HCT116 (cell line): ENCODE measurements at regions not wholly inside any gene's neighbourhood (a gene's known extent, or its start where the extent isn't known, plus 50 kb on each side); places are given as distances from the start of the nearest gene placed in this dataset.

Experiments used
- ATAC-seq: fragments of 200-7000 bp; cut with Tn5 transposase; 2 replicates; pipeline ENCODE4 v1.9.1; 2020; ENCODE audit warnings: mild to moderate bottlenecking, moderate library complexity
- BruUV-seq: library from RNA; stranded (reverse); fragments of 400-500 nt; replicated peaks from 2 replicates; lab custom pipeline; 2021; lab: Mats Ljungman, UMichigan
- CTCF ChIA-PET: fragments of 300-600 bp; sonication (Branson Sonifier 250); formaldehyde crosslinking; loops from one replicate; lab custom pipeline; 2021; ENCODE audit warnings: antibody characterized with exemption; lab: Charles Lee
- POLR2A ChIA-PET: fragments of 300-600, 350-600 bp; sonication (Branson Sonifier 250); formaldehyde crosslinking; loops from one replicate; lab custom pipeline; 2021; ENCODE audit warnings: antibody characterized with exemption; lab: Charles Lee
- RAD21 ChIA-PET, 2 experiments: fragments of 300-600 bp; sonication (Branson Sonifier 250); formaldehyde crosslinking; loops; one replicate each; lab custom pipeline; 2023; ENCODE audit warnings: low total read pairs in 2 of 2; ENCODE audit not compliant: uncharacterized antibody in 2 of 2, unreplicated experiment in 2 of 2, low non-redundant PET in 1 of 2; lab: Charles Lee
- DNase-seq: peaks from one replicate; pipeline ENCODE4 v3.0.0-alpha.2; 2010; ENCODE audit warnings: low read depth, low spot score
- H2AFZ ChIP-seq: fragments of 200-600 bp; shearing (Covaris generic), sonication (generic); 2 replicates; pipeline ENCODE4 v1.6.1; 2017; ENCODE audit warnings: low read depth, mixed run types, mixed read lengths, antibody characterized with exemption, low read length; ENCODE audit not compliant: poor library complexity, severe bottlenecking
- H3K27ac ChIP-seq: 2 replicates; pipeline ENCODE4 v1.5.1; 2012; ENCODE audit warnings: low read depth, low read length
- H3K27me3 ChIP-seq: fragments of 200-600 bp; sonication (generic); 2 replicates; pipeline ENCODE4 v1.6.1; 2016; ENCODE audit warnings: mixed run types, low read length, mixed read lengths; ENCODE audit not compliant: insufficient read depth
- H3K36me3 ChIP-seq, 2 experiments: fragments of 200-500 bp in 1 of 2; fragments of 200-600 bp in 1 of 2; sonication (Bioruptor generic) in 1 of 2; sonication (generic) in 1 of 2; 2 replicates each; pipeline versions ENCODE4 v1.5.1 to v1.6.1; 2014 to 2016; ENCODE audit warnings: low read length in 2 of 2, inconsistent platforms in 1 of 2, mixed read lengths in 1 of 2, mixed run types in 1 of 2; ENCODE audit not compliant: insufficient read depth in 2 of 2, control insufficient read depth in 1 of 2
- H3K4me1 ChIP-seq, 2 experiments: fragments of 200-600 bp in 1 of 2; sonication (generic) in 1 of 2; 2 replicates each; pipeline versions ENCODE4 v1.5.1 to v1.6.1; 2012 to 2017; ENCODE audit warnings: low read length in 2 of 2, inconsistent platforms in 1 of 2, mild to moderate bottlenecking in 1 of 2, mixed read lengths in 1 of 2, mixed run types in 1 of 2, moderate library complexity in 1 of 2; ENCODE audit not compliant: insufficient read depth in 2 of 2, control insufficient read depth in 1 of 2
- H3K4me2 ChIP-seq: fragments of 200-600 bp; sonication (generic); 2 replicates; pipeline ENCODE4 v1.6.1; 2017; ENCODE audit warnings: mixed run types, low read length, mixed read lengths
- H3K4me3 ChIP-seq, 2 experiments: fragments of 200-600 bp in 1 of 2; sonication (generic) in 1 of 2; replicated peaks in 1 of 2; 2 replicates each; pipeline ENCODE4 v1.5.1; 2011 to 2016; ENCODE audit warnings: low read length in 2 of 2, control low read depth in 1 of 2, low read depth in 1 of 2, mild to moderate bottlenecking in 1 of 2, mixed read lengths in 1 of 2, mixed run types in 1 of 2
- H3K79me2 ChIP-seq: fragments of 200-600 bp; sonication (generic); 2 replicates; pipeline ENCODE4 v1.6.1; 2017; ENCODE audit warnings: mild to moderate bottlenecking, mixed run types, low read length, moderate library complexity, mixed read lengths; ENCODE audit not compliant: insufficient read depth
- H3K9ac ChIP-seq: fragments of 200-600 bp; sonication (generic); 2 replicates; pipeline ENCODE4 v1.6.1; 2016; ENCODE audit warnings: low read length, mixed read lengths
- H3K9me2 ChIP-seq: fragments of 200-600 bp; sonication (generic), shearing (Covaris generic); 2 replicates; pipeline ENCODE4 v1.6.1; 2017; ENCODE audit warnings: mixed run types, mild to moderate bottlenecking, moderate library complexity; ENCODE audit not compliant: insufficient read depth
- H3K9me3 ChIP-seq, 2 experiments: fragments of 200-500 bp in 1 of 2; fragments of 200-600 bp in 1 of 2; sonication (Bioruptor generic) in 1 of 2; sonication (generic) in 1 of 2; 2 replicates each; pipeline ENCODE4 v1.6.1; 2014 to 2017; ENCODE audit warnings: low read length in 2 of 2, mixed read lengths in 2 of 2, inconsistent platforms in 1 of 2, low read depth in 1 of 2, mild to moderate bottlenecking in 1 of 2, mixed run types in 1 of 2, moderate library complexity in 1 of 2; ENCODE audit not compliant: control insufficient read depth in 1 of 2, insufficient read depth in 1 of 2
- H4K20me1 ChIP-seq: fragments of 200-600 bp; sonication (generic), shearing (Covaris generic); 2 replicates; pipeline ENCODE4 v1.6.1; 2017; ENCODE audit warnings: mixed run types, mild to moderate bottlenecking, moderate library complexity; ENCODE audit not compliant: insufficient read depth
- CBX3 ChIP-seq: IDR thresholded peaks from 2 replicates; pipeline ENCODE4 v1.6.1; 2012; ENCODE audit warnings: low read depth
- EGR1 ChIP-seq: IDR thresholded peaks from 2 replicates; pipeline ENCODE4 v1.6.1; 2012; ENCODE audit warnings: low read depth
- ELF1 ChIP-seq: IDR thresholded peaks from 2 replicates; pipeline ENCODE4 v1.6.1; 2012; ENCODE audit warnings: low read depth, borderline replicate concordance
- EZH2 ChIP-seq: fragments of 200-600 bp; sonication (generic); IDR thresholded peaks from 2 replicates; pipeline ENCODE4 v1.6.1; 2017; ENCODE audit warnings: antibody characterized with exemption, mixed run types
- EZH2phosphoT487 ChIP-seq: fragments of 200-600 bp; IDR thresholded peaks from 2 replicates; pipeline ENCODE4 v1.6.1; 2018; ENCODE audit warnings: antibody characterized with exemption, borderline replicate concordance
- JUND ChIP-seq: IDR thresholded peaks from 2 replicates; pipeline ENCODE4 v1.6.1; 2012
- MAX ChIP-seq: IDR thresholded peaks from 2 replicates; pipeline ENCODE4 v1.6.1; 2012
- POLR2AphosphoS5 ChIP-seq: IDR thresholded peaks from 2 replicates; pipeline ENCODE4 v1.6.1; 2011; ENCODE audit warnings: mild to moderate bottlenecking, low read depth, low read length, moderate library complexity
- SIN3A ChIP-seq: IDR thresholded peaks from 2 replicates; pipeline ENCODE4 v1.6.1; 2012; ENCODE audit warnings: low read depth
- SP1 ChIP-seq: IDR thresholded peaks from 2 replicates; pipeline ENCODE4 v1.6.1; 2012; ENCODE audit warnings: low read depth
- YY1 ChIP-seq: IDR thresholded peaks from 2 replicates; pipeline ENCODE4 v1.6.1; 2011; ENCODE audit warnings: low read length, low read depth, moderate library complexity, mild to moderate bottlenecking; ENCODE audit not compliant: insufficient replicate concordance; ENCODE audit errors: extremely low read depth
- ZFX ChIP-seq: fragments of 450-650 bp; IDR thresholded peaks from 2 replicates; pipeline ENCODE4 v1.6.1; 2017
- intact Hi-C: fragments of 100-400 bp; cut with micrococcal nuclease; formaldehyde crosslinking; loops from 2 replicates; pipeline ENCODE4 v1.10.0; 2022
- TF ChIP-seq, protein P1 (sequence below): IDR thresholded peaks from 2 replicates; pipeline ENCODE4 v1.6.1; 2011; ENCODE audit warnings: mild to moderate bottlenecking, low read length, moderate library complexity; ENCODE audit not compliant: insufficient replicate concordance; ENCODE audit errors: extremely low read depth
- TF ChIP-seq, protein P2 (sequence below), 3 experiments: fragments of 200-600 bp in 1 of 3; sonication (generic) in 1 of 3; IDR thresholded peaks in 2 of 3; conservative IDR thresholded peaks in 1 of 3; 2 replicates each; pipeline ENCODE4 v1.5.1; 2012 to 2017; ENCODE audit warnings: low read depth in 2 of 3, low read length in 2 of 3, antibody characterized with exemption in 1 of 3, borderline replicate concordance in 1 of 3, control low read depth in 1 of 3, mild to moderate bottlenecking in 1 of 3, mixed read lengths in 1 of 3, mixed run types in 1 of 3, moderate library complexity in 1 of 3; ENCODE audit not compliant: insufficient read depth in 1 of 3

GRCh38 chr7:41117431-41117830, 585.5 kb downstream of the INHBA start:
- no peak overlapping the region for H3K4me2 ChIP-seq
- no peak overlapping the region for H3K9ac ChIP-seq
- no peak overlapping the region for H2AFZ ChIP-seq
- no peak for ATAC-seq
- TF ChIP-seq CBX3 = no peak
- TF ChIP-seq SIN3A = no peak
- no peak for TF ChIP-seq EZH2
- no peak for TF ChIP-seq EZH2phosphoT487
- TF ChIP-seq SP1 = no peak
- TF ChIP-seq, protein P1, sequence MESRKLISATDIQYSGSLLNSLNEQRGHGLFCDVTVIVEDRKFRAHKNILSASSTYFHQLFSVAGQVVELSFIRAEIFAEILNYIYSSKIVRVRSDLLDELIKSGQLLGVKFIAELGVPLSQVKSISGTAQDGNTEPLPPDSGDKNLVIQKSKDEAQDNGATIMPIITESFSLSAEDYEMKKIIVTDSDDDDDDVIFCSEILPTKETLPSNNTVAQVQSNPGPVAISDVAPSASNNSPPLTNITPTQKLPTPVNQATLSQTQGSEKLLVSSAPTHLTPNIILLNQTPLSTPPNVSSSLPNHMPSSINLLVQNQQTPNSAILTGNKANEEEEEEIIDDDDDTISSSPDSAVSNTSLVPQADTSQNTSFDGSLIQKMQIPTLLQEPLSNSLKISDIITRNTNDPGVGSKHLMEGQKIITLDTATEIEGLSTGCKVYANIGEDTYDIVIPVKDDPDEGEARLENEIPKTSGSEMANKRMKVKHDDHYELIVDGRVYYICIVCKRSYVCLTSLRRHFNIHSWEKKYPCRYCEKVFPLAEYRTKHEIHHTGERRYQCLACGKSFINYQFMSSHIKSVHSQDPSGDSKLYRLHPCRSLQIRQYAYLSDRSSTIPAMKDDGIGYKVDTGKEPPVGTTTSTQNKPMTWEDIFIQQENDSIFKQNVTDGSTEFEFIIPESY = no peak
- TF ChIP-seq, all 23 proteins: peak for 0
- Histone ChIP-seq H3K9me2 (no peaks in the 10 kb centered on the region), H3K36me3 (no peaks in the 10 kb centered on the region), H3K27me3 (no peaks in the 10 kb centered on the region), H3K9me3 (0 out of 4 replicates have a peak, but pooled peaks cover 0 to 3% of the 10 kb centered on the region in 2 experiments), H4K20me1 (no peaks in the 10 kb centered on the region), H3K27ac (no peak overlapping the region), H3K79me2 (no peaks in the 10 kb centered on the region), H3K4me3 (no peak overlapping the region), H3K4me1 (no peaks in the 10 kb centered on the region)
- BruUV-seq = no TSS peak
- no peak for DNase-seq
- POLR2A ChIA-PET = no interaction called here
- RAD21 ChIA-PET = no interaction called here
- intact Hi-C loops = no loop called here
- CTCF ChIA-PET = no interaction called here

DNA sequence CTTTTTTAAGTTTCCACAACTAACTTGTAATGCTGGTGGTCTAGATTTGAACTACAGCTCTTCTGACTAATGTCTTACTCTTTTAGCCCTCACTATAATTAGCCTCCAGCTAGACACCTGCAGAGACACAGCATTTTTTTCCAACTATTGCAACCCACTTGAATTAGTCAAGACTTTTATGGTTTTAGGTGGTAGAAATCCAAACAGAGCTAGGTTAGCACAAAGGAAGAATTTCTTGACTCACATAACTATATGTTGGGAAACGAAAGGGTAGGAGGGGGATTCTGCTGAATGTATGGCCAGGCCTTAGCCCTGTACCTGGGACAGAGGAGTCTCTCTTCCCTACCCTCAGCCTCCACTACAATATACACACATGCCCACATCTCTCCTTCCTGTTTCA, 586.1 kb downstream of the INHBA start:
- no peak overlapping the region for H3K4me3 ChIP-seq
- CTCF ChIA-PET = no interaction called here
- H3K4me1 ChIP-seq = no peaks in the 10 kb centered on the region
- H4K20me1 ChIP-seq = no peaks in the 10 kb centered on the region
- DNase-seq (no peak), ATAC-seq (no peak)
- H3K79me2 ChIP-seq = no peaks in the 10 kb centered on the region
- H3K27ac ChIP-seq = no peak overlapping the region
- H3K9me3 ChIP-seq = 0 out of 4 replicates have a peak, but pooled peaks cover 0 to 3% of the 10 kb centered on the region in 2 experiments
- no peak overlapping the region for H2AFZ ChIP-seq
- intact Hi-C loops = no loop called here
- H3K4me2 ChIP-seq = no peak overlapping the region
- no peaks in the 10 kb centered on the region for H3K36me3 ChIP-seq
- POLR2A ChIA-PET = interaction anchor here (1.0 kb wide), 1 partner anchor 9 kb away, joined by 4 read pairs; no protein-coding TSS in a partner anchor
- RAD21 ChIA-PET = no interaction called here
- BruUV-seq = no TSS peak
- H3K9me2 ChIP-seq = no peaks in the 10 kb centered on the region
- TF ChIP-seq YY1 = no peak
- no peak for TF ChIP-seq POLR2AphosphoS5
- no peak for TF ChIP-seq JUND
- TF ChIP-seq, protein P1 = no peak
- TF ChIP-seq ZFX = no peak
- TF ChIP-seq ELF1 = no peak
- no peak for TF ChIP-seq EGR1
- TF ChIP-seq CBX3 = no peak
- TF ChIP-seq, protein P2, sequence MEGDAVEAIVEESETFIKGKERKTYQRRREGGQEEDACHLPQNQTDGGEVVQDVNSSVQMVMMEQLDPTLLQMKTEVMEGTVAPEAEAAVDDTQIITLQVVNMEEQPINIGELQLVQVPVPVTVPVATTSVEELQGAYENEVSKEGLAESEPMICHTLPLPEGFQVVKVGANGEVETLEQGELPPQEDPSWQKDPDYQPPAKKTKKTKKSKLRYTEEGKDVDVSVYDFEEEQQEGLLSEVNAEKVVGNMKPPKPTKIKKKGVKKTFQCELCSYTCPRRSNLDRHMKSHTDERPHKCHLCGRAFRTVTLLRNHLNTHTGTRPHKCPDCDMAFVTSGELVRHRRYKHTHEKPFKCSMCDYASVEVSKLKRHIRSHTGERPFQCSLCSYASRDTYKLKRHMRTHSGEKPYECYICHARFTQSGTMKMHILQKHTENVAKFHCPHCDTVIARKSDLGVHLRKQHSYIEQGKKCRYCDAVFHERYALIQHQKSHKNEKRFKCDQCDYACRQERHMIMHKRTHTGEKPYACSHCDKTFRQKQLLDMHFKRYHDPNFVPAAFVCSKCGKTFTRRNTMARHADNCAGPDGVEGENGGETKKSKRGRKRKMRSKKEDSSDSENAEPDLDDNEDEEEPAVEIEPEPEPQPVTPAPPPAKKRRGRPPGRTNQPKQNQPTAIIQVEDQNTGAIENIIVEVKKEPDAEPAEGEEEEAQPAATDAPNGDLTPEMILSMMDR (IDR thresholded peaks at IDR 0.05 in 2 of 3, conservative IDR thresholded peaks at IDR 0.05 in 1 of 3; ENCODE audit: borderline replicate concordance in 1 of 3, insufficient read depth in 1 of 3, low read depth in 2 of 3, low read length in 2 of 3) = no peak
- TF ChIP-seq MAX = no peak
- TF ChIP-seq, all 23 proteins: peak for 0
- Histone ChIP-seq H3K9ac (no peak overlapping the region), H3K27me3 (no peaks in the 10 kb centered on the region)
